Right lobe of liver (tissue), 4 donors: ENCODE measurements at regions not wholly inside any gene's neighbourhood (a gene's known extent, or its start where the extent isn't known, plus 50 kb on each side); places are given as distances from the start of the nearest gene placed in this dataset.

Experiments used
- CTCF ChIP-seq, 4 donors: fragments of 200-600 bp in 3 of 4; fragments of 450-650 bp in 1 of 4; IDR thresholded peaks; one replicate each; pipeline versions ENCODE4 v1.5.1 to v1.8.0; 2016 to 2022; ENCODE audit warnings: antibody characterized with exemption in 4 of 4, mild to moderate bottlenecking in 2 of 4
- POLR2A ChIP-seq: fragments of 450-650 bp; IDR thresholded peaks from one replicate; pipeline ENCODE4 v1.6.1; 2017; ENCODE audit warnings: antibody characterized with exemption, mild to moderate bottlenecking
- donor health status: DM: no; HTN: no; CAD: no.
- donor health status: DM: no; HTN: no; CAD: no.
- donor health status: DM: no; HTN: yes; CAD: no.

- TF ChIP-seq CTCF (IDR thresholded peaks at IDR 0.05) (no peak), POLR2A (no peak)
Measured at GRCh38 chr3:176631165-176631564, 566.1 kb downstream of the TBL1XR1 start.
